ENCODE measurements at regions not wholly inside any gene's neighbourhood (a gene's known extent, or its start where the extent isn't known, plus 50 kb on each side); places are given as distances from the start of the nearest gene placed in this dataset.
"Not testable (repeated sequence)": the region's sequence is repeated elsewhere in the genome, so short reads cannot be mapped to it uniquely, and the experiment has no call there.

DNA sequence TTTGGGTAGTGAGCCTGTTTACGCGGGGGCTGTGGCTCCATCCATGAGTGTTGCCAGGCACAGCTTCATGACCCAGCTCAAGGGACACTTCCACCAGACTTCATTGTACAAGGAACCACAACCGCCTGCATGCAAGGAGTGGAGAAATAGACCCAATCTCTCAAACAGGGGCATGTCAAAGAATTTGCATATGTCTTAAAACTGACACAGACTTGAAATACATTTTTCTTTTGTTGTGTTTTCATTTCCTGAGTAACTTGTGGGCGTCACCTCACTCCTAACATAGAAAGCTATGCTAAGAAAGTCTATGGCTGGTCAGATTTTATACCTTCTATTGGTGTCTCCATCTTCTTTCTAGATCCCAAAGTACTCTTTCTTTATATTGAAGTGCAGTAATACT lies 266.2 kb upstream of the RNF32 start:
- no peak for DNase-seq

- not testable (repeated sequence) for DNase-seq
Observed at GRCh38 chr7:156369929-156370328, 270.6 kb upstream of the RNF32 start.

DNA sequence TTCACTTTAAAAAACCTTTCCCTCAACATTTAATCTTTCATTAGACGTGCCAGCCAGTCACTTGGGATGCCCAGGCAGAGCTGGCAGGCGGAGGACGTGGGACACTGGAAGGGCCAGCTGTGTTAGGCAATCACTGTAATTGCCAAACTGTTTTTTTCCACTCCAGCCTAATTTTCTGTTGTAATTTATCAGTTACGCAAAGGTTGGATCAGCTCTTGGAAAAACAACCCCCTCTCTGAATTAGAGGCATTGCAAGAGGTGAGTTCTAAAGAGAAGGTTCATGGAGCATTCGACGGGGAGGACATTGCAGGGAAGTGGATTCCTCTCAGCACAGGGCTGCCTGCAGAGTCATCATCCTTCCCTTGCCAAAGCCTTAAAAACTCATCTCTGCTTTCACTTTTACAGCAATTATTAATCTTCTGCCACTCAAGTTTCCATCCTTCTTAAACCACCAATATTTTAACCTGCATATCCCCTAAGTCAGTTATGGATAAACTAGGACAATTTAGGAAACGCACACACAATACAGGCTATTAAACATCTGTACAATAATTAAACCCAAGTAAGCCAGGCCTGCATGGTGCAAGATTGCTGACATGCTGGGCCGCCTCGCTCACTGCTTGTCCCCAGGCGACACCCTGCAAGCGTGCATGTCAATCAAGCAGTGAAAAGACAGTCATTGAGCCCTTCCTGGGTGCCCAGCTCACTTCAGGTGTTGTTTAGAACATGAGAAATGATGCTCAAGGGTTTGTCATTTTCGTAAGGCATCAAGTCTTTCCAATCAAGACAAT lies 272.3 kb upstream of the RNF32 start:
- DNase-seq = no peak

- no peak for DNase-seq
Observed at GRCh38 chr7:156363751-156364150, 276.8 kb upstream of the RNF32 start.

- no peak for DNase-seq
Observed at GRCh38 chr7:156360835-156361234, 279.7 kb upstream of the RNF32 start.

DNA sequence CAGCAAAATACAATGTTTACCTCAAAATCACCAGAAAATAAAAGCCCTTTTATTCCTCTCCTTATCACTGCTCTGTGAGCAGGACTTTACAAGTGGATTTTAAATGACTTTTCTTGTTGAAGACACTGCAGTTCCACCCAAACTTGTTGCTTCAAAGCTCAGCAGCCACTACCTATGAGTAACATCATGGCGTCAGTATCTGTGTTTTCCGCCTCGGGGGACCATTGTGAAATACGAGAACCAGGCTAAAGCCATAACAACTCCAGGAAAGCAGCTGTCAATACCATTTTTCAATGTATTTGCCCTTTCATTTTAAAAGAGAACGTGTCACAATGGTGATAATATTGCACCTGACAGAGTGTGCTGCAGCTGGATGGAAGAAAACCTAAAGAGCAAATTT lies 284.0 kb upstream of the RNF32 start:
- DNase-seq = no peak

- no peak for DNase-seq
Observed at GRCh38 chr7:156353352-156353751, 287.2 kb upstream of the RNF32 start.

- not testable (repeated sequence) for DNase-seq
Observed at GRCh38 chr7:156347703-156348248, 292.8 kb upstream of the RNF32 start.

- DNase-seq = no peak
Observed at GRCh38 chr7:156347132-156347531, 293.4 kb upstream of the RNF32 start.

DNA sequence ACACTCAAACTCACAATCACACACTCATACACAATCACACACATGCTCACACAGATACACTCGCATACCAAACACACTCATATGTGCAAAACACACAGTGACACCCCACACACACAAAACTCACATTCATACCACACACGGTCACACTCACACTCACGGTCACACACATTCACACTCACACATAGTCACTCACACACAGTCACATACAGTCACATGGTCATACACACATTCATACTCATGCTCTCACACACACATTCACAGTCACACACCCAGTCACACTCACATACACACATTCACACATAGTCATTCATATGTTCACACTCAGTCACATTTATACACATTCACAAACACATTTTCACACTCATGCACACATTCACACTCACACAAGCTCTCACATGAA lies 296.0 kb upstream of the RNF32 start:
- no peak for DNase-seq

DNA sequence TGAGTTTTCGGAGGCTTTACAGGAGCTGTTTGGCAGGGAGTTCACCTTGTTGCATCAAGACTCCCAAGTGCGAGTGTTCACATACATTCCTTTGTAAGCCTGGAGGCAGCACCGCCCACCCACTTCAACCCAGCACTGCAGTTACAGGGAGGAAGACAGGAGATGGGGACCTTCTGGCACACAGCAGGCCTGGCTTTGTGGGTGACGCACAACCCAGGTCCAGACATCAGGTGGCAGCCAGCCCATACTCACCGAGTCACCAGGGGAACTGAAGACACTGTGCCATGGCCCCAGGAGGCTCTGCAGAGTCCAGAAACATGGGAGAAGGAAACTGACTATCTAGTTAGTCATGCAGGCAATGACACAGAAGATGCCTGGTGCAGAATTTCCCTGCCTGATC lies 305.9 kb upstream of the RNF32 start:
- no peak for DNase-seq

GRCh38 chr7:156327916-156328315 lies 312.7 kb upstream of the RNF32 start:
- no peak for DNase-seq

DNA sequence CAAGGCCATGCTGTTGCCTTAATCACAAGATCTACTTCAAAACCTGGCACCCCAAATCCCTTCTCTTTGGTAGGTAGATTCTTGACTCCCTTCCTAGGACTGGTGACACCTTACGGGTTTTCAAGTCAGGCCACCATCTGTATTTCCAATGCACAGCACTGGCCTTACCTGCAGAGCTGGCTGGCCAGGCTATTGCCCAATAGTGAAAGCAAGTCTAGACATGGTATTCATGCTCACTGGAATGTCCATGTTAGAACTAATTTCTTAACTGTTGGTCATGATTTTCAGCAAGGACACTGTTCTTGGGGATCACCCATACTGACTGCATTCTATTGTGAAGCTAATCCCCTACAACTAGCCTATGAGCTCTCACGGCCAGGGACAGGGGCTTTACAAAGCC lies 313.1 kb upstream of the RNF32 start:
- no peak for DNase-seq

DNA sequence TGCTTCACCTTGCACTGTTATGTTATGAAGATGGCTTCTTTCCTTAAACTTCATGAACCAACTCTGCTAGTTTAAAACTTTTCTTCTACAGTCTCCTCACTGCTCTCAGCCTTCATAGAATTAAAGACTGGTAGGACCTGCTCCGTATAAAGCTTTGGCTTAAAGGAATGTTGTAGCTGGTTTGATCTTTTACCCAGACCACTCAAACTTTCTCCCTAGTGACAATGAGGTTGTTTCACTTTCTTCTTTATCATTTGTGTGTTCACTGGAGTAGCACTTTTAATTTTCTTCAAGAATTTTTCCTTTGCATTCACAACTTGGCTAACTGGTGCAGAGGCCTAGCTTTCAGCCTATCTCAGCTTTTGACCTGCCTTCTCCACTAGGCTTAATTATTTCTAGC lies 316.4 kb upstream of the RNF32 start:
- no peak for DNase-seq

DNA sequence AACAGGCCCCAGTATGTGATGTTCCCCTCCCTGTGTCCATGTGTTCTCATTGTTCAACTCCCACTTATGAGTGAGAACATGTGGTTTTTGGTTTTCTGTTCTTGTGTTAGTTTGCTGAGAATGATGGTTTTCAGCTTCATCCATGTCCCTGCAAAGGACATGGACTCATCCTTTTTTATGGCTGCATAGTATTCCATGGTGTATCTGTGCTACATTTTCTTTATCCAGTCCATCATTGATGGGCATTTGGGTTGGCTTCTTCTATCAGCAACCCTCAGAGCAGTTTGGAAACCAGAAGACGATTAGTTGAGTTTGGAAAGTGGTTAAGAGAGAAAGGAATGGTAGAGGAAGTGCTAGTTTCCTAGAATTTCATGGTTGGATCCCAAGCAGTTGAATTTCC lies 319.1 kb upstream of the RNF32 start:
- DNase-seq = not testable (repeated sequence)

DNA sequence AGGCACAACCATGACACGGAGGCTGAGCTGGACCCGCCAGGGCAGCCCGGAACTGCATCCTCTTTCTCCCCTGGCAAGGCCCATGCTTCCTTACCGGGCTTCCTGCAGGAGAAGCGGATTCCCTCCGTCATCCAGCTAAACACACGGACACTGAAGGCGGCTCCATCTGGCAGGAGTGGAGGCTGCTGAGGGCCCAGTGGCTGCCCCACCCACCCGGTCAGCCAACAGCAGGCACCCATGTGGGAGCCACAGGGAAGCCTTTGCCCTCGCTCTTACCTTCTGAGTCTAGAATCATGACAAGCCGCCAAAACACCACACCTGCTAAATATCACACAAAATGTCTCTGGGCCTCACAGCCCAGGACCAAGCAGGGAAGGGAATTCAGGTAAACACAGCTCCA lies 321.6 kb upstream of the RNF32 start:
- no peak for DNase-seq

DNA sequence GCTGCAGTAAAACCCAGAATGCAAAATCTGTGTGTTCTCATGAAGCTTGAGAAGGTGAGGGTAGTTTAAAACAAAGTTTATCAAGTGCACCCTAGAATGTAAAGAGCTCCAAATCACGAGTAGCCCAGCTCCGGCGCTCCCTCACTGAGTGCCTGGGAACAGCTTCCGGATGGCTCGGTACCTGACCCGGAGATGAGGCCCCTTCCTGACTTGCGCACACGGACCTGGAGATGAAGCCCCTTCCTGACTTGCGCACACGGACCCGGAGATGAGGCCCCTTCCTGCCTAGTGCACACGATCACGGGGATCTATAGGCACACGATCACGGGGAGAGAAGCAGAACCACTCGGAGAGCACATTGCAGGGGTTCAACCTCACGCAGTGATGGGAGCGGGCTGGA lies 322.1 kb upstream of the RNF32 start:
- no peak for DNase-seq

- no peak for DNase-seq
Observed at GRCh38 chr7:156309016-156309620, 331.5 kb upstream of the RNF32 start.

DNA sequence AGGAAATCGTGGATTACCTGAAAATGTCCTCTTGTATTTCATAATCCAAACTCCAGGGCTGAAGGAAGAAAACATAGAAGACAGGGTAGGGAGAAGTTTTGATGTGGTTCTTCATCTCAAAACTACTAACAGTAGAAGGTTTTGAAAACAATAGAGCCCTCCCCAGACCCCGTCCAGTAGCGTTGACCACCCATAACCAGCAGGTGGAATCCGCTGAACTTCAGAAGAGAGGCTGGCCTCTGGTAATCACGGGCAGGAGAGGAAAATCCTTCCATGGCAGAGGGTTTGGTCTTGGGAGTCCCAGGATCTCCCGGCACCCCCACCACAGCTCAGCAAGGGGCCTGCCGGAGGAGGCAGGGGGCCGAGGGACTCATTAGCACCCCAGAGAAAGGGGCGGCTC lies 333.4 kb upstream of the RNF32 start:
- no peak for DNase-seq

- no peak for DNase-seq
Observed at GRCh38 chr7:156305351-156305750, 335.2 kb upstream of the RNF32 start.

DNA sequence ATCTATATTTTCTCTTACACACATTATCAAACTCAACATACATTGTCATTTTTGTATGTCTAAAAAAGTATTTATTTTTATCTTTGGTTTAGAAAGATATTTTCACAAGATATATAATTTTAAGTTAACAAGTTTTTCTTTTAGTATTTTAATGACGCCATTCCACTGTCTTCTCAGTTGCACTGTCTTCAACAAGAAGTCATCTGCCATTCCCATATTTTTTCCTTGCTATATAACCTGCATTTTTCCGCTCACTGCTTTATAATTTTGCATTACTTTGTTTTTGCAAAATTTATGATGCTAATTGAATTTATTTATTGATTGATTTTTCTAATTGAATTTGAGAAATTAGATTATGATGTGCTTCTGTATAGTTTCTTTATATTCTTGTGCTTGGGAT lies 357.8 kb upstream of the RNF32 start:
- no peak for DNase-seq

- no peak for DNase-seq
Observed at GRCh38 chr7:156279635-156280034, 360.9 kb upstream of the RNF32 start.

DNA sequence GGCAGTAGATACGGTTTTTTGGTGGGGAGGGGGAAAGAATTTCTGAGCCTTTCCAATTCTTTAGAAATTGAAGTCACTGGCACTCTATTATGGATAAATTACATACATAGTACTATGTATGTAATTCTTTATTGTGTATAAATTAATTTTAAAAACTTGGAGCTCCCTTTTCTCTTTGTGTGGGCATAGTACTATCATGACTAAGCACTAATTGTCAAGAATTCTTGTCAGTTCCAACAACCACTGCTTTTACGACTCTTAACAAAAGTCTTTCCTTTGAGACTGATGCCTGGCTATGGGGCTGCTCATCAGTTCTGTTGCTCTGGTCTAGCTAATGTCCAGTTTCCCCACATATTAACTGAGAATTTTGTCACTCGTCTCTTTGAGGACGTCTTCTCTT lies 365.3 kb upstream of the RNF32 start:
- no peak for DNase-seq

GRCh38 chr7:156274557-156274956 lies 366.0 kb upstream of the RNF32 start:
- DNase-seq = no peak

DNA sequence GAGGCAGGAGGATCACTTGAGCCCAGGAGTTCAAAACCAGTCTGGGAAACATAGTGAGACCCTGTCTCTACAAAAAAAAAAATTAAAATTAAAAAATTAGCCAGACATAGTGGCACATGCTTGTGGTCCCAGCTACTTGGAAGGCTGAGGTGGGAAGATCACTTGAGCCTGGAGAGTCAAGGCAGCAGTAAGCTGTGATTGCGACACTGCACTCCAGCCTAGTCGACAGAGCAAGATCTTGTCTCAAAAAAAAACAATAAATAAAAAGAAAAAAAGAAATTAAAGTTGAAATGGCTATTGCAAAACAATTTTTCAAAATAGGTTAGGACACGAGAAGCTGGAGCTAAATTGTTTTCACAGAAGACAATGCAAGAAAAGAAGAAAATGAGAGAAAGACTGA lies 379.0 kb upstream of the RNF32 start:
- no peak for DNase-seq

Measured in hematopoietic multipotent progenitor cell treated with erythropoietin and hydrocortisone succinate and interleukin-3 and kit ligand, for 8 days (in vitro differentiated cells).